SH-SY5Y (cell line): ENCODE measurements at regions not wholly inside any gene's neighbourhood (a gene's known extent, or its start where the extent isn't known, plus 50 kb on each side); places are given as distances from the start of the nearest gene placed in this dataset.

Experiments
- GATA2 ChIP-seq: IDR thresholded peaks from 2 replicates; pipeline ENCODE4 v1.6.1; 2011; ENCODE audit warnings: mild to moderate bottlenecking, low read depth, low read length
- GATA3 ChIP-seq: IDR thresholded peaks from 2 replicates; pipeline ENCODE4 v1.6.1; 2011; ENCODE audit warnings: low read depth, mild to moderate bottlenecking, low read length, moderate library complexity

DNA sequence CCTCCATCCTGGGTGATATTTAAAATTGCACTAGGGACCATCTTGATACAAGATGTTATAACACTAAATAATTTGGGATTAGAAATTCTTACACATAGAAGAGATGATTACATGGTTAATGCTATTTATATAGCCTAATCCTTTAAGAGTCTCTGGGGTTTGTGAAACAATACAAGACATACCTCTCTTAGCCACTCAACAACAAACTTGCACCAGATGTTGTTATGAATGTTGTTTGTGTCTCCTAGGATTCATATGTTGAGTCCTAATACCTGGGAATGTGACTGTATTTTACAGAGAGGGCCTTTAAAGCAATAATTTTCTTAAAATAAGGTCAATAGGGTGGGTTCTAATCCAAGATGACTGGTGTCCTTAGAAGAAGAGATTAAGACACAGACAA is 678.3 kb downstream of the NYAP2 start:
- no peak for TF ChIP-seq GATA3

DNA sequence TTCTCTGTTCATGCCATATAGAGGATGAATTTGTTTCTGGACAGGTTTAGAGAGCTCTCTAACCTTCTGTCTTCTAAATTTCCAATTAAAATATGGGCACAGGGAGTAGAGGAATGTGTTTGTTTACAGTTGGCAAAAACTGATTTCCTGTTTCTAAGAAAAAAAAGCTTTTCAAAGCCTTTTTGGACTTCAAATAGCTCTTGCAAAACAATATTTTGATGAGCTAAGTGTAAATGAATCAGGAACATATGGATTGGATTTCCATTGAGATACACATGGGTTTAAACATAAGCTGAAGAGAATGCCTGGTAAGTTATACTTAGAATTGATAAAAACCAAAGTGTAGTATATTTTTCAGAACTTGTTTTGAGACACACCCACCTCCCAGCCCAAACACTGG is 677.5 kb downstream of the NYAP2 start:
- TF ChIP-seq GATA2 (no peak), GATA3 (no peak)

DNA sequence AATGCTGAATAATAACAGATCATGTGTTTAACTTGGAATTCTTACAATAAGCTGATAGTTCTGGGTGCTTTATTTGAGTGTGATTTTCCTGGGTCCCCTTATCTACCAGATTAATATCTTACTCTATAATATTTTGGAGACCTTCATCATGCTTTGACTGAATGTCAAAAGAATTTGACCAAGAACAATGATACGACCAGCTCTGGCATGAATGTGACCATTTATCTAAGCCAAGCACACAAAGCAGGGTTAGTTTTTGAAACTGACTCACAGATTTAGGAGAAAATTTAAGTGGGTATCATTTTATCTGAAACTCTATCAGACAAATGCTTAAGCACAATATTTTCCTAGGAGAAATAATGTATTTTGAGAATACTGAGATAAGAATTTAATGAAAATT is 677.0 kb downstream of the NYAP2 start:
- TF ChIP-seq GATA2 (no peak), GATA3 (no peak)

DNA sequence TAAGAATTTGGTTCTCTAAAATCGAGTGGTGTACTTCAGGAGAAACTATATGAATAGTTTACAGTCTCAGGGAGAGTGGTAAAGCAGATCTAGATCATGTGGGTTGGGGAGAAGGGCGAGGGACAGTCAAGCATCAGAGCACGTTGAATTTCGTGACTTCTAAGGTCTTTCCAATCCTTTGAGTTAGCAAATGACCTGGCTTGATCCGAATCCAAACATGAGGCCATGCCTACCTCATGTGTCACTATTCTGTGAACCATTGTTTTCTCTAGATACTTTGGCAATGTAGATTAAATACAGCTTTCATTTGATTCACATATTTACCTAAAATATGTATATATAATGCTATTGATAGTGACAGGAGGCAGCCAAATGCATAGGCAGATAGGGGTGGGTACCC is 674.9 kb downstream of the NYAP2 start:
- TF ChIP-seq GATA3 (no peak), GATA2 (no peak)

DNA sequence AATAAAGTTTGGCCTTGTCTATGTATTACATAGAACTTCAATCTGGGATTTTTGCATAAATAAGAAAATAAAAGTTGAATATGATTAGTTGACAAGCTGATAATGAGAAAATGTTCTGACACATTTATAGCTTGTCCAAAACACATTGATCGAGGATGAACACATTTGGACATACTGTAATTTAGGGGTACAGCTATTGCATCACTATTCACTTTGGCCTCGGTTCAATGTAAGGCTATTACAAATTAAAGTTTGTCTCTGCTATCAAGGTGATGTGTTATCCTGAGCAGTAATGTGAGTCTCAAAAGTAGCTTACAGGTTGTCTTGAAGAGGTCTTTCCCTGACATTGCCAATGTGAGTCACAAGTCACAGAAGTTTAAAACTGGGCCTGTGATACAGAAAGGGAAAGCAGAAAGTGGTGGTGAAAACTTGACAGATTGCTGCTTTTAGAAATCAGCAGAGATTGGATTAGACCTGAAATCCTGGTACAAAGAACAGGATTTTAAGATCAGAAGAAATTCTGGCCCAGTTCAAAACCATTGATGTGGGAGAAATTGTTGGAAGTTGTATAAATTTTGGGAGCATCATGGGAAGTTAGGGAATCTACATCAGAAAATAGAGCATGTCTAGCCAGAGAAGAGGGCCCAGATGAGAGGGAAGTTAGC is 674.1 kb downstream of the NYAP2 start:
- TF ChIP-seq GATA2 (no peak), GATA3 (no peak)

DNA sequence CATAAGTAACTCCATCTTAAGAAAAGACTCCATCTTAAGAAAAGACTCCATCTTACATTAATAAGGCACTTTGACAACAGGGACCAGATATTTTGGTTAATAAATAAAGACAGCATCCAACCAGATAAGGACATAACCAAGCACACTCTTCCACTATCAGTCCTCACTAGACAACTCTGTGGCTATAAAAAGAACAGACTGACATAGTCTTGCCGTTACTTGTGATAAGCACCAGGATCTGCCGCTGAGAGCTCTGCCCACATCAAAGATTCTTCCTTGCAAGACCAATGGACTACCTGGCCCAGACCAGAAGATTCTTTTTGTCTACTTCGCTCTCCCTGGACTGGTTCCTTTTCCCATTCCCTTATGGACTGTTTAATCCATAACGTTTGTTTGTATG is 667.4 kb downstream of the NYAP2 start:
- TF ChIP-seq GATA2, result no peak
- TF ChIP-seq GATA3, result no peak

DNA sequence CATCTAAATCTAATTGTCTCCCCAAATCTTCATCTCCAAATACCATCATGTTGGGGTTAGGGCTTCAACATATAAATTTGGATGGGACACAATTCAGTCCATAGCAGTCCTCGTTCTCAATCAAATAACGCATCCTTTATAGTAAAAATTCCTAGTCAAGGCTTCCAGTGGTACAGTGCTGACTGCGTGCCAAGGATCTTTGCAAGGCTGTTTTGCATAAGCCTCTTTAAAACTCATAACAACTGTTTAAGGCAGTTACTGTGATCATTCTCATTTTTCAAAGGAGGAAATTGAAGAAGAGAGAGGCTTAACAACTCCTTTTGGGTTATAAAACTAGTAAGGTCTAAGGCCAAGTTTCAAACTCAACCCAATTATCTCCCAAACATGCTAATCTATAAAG is 666.9 kb downstream of the NYAP2 start:
- no peak for TF ChIP-seq GATA3
- TF ChIP-seq GATA2, result no peak

DNA sequence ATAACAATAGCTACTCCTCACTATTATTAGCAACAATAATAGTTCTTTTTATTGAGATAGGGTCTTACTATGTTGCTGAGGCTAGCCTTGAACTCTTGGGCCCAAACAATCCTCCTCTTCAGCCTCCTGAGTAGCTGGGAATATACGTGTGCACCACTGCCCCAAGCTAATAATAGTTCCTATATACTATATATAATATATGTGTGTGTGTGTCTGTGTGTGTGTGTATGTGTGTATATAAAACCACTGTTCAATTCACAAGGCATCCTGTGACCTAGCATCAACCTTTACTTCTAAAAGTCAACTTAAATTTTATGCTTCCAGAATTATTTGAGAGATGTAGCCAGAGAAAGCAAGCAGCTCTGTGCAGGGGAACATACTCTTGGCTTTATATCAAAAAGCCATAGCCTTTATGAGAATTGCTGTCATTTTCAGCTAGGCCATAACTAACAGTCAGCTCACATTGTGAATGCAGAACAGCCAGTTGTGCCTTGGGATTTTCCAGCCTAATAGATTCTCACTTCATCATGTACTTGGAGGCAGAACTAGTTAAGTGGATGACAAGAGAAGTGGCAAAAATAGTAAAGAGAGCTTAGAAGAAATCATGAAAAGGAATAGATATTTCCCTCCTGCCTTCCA is 665.5 kb downstream of the NYAP2 start:
- no peak for TF ChIP-seq GATA3
- no peak for TF ChIP-seq GATA2

DNA sequence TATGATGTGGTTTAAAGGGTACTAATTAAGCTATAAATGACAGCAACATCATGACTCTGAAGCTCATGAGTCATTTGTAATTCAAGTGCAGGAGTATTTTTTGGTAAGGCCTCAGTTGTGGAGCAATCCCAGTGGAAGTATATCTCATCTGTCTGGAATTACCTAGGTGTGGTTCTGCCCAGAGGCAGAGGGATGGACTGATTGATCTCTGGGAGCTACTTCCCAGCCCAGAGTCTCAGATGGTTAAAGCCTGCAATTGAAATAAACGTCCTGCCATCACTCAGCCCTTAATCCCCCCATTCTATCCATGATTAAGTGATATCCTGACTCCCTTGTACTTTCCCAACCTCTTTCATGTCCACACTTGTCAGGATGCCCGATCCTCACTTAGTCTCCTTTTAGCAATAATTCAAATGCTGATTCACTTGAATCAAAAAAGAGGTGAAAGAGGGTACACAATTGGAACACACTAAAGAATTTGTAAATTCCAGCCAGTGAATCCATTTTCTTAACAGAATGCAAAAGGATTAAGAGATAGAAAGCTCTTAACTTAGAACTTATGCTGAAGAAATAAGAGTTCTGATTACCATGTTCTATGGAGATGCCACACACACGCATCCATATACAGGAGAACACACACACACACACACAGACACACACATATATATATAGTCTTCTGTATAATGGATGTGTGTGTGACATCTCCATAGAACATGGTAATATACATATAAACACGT is 664.4 kb downstream of the NYAP2 start:
- TF ChIP-seq GATA3 (no peak), GATA2 (no peak)

DNA sequence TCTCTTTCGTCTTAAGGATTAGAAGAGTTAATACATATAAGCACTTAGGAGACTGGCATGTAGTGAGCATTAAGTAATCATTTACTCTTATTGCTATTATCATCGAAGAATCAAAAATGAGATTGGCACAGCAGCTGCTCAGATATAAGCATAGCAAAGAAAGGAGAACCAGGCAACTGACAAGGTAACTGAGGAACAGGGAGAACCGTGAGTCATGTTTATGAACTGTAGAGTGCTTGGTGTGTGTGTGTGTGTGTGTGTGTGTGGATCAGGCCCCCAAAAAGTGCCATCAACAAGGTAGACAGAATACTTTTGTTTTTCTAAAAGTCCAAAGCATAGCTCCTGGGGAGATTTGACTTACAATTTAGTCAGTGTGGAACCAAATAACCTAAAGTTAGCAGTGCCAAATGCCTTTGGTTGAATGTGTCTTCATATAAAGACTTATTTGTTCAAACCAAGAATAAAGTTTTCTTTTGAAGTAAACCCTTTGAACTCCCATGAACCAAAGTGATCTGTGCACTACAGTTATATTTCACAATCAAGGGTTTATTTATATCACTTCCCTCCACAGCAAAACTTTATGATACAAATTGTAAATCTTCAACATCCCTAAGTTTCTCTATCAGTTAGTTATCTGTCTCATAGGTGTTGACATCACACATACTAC is 660.6 kb downstream of the NYAP2 start:
- TF ChIP-seq GATA2, result no peak
- TF ChIP-seq GATA3, result no peak

DNA sequence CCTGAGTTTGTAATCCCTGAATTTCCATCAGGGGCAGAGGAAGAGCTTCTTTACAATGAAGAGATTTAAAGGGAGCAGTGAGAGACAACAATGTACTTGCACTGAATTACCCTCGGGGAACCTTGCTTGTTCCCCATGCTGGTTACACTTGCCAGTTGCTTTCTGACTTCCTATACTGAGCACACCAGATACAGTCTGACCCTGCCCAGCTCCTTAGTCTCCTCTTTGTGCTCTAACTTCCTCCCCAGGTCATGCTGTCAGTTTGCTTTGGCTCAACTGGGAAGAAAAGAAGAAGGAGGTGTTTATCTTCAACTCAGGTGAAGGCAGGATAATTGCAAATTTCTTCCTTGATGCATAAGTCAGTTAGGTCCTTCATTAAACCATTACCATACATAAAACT is 658.4 kb downstream of the NYAP2 start:
- TF ChIP-seq GATA2 (no peak), GATA3 (no peak)

DNA sequence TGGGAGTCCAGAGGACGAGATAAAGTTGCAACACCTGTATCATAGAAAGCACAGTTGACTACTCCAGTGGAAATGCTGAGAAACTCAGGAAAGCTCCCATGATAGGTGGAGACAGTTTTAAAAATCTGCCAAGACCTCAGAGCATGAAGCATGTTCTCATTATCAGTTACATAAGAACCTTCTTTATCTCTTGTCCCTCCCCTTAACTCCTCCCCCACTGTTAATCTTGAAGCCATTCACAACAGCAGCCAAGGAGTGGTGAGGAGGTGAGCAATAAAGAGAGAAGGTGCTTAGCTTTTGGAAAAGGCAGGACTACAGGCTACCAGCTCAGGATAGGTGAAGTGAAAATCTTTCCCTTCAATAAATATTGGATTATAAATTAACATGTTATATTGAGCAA is 657.9 kb downstream of the NYAP2 start:
- TF ChIP-seq GATA2, result no peak
- no peak for TF ChIP-seq GATA3

DNA sequence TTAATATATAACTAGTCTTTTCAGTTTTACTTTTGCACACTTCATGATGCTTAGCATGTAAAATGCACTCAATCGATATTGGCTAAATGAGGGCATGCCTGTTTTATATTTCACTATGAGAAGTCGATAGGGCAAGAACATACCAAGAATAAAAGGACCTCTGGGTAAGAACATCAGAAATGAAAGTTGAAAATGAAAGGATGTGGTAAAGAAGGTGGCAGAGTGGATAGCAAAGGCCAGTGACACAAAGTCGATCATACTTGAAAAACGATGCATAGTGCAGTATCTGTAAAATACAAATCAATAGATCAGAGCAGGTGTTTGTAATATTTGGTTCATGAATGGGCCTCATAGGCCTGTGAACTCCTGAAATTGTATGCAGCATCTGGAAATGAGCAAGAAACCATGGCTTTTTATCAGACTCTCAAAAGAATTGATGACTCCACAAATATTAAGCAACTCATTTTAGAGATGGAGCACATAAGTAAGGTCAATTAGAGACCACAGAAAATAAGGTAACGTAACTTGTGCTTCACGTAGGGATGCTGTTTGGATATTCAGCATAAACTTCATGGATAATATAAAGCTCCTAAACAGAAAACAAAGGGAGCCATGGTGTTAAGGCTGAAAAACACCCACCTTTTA is 653.4 kb downstream of the NYAP2 start:
- TF ChIP-seq GATA3 (no peak), GATA2 (no peak)

DNA sequence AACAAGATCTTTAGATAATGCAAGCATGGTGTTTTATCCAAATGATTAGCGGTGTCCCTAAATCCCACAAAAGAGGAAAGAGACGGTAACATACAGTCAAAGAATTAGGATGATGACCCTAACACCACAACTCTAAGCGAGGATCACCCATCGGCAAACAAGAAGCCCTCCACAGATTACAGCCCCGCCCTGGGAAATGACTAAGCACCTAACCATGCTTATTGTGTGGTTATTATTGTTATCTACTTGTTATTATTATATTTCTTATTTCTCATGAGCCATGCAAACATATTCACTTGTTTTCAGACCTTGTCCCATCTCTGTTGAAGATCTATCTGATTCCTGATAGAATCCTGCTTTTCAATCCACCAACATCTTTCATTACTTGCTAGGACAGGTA is 651.3 kb downstream of the NYAP2 start:
- no peak for TF ChIP-seq GATA3
- no peak for TF ChIP-seq GATA2

DNA sequence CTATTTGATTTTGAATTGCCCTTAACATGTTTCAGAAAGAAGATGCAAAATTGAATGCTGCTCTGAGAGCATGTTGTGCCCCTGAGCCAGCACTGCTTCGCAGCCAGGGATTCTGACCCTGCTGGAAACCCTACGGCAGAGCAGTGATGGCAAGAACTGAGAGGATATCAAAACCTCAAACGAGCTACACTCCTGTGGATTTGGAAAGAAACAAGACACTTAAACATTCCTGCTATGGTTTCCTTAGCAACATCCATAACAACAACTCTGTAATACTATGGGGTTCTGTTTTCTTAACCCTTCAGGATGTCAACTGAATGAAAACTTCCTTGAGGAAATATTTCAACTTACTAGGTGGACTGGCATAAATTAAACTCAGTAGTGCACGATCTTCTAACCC is 649.1 kb downstream of the NYAP2 start:
- TF ChIP-seq GATA3 (no peak), GATA2 (no peak)
